WI38 (cell line): ENCODE measurements at regions not wholly inside any gene's neighbourhood (a gene's known extent, or its start where the extent isn't known, plus 50 kb on each side); places are given as distances from the start of the nearest gene placed in this dataset.

Source experiments
- H3K4me3 ChIP-seq: 2 replicates; pipeline ENCODE4 v1.5.1; 2011; ENCODE audit warnings: low read depth, mild to moderate bottlenecking, control low read depth, low read length
- CTCF ChIP-seq: IDR thresholded peaks from 2 replicates; pipeline ENCODE4 v1.5.1; 2012; ENCODE audit warnings: low read depth, mild to moderate bottlenecking, control low read depth, low read length

GRCh38 chr5:103800741-103801495 is 238.3 kb upstream of the NUDT12 start:
- H3K4me3 ChIP-seq = no peak overlapping the region
- no peak for TF ChIP-seq CTCF

- no peak for TF ChIP-seq CTCF
- no peak overlapping the region for H3K4me3 ChIP-seq
Observed at GRCh38 chr5:103793595-103794182, 231.1 kb upstream of the NUDT12 start.

GRCh38 chr5:103785569-103785968 is 223.0 kb upstream of the NUDT12 start:
- no peak for TF ChIP-seq CTCF
- no peak overlapping the region for H3K4me3 ChIP-seq

GRCh38 chr5:103783669-103784068 is 221.1 kb upstream of the NUDT12 start:
- no peak for TF ChIP-seq CTCF
- no peak overlapping the region for H3K4me3 ChIP-seq

GRCh38 chr5:103780794-103781193 is 218.2 kb upstream of the NUDT12 start:
- TF ChIP-seq CTCF = no peak
- H3K4me3 ChIP-seq = no peak overlapping the region

GRCh38 chr5:103774721-103775120 is 212.1 kb upstream of the NUDT12 start:
- TF ChIP-seq CTCF = no peak

GRCh38 chr5:103772248-103772647 is 209.7 kb upstream of the NUDT12 start:
- no peak for TF ChIP-seq CTCF
- H3K4me3 ChIP-seq = no peak overlapping the region

More at GRCh38 chr5:103774721-103775120, 212.1 kb upstream of the NUDT12 start:
- H3K4me3 ChIP-seq = no peak overlapping the region
